Smooth muscle cell (in vitro differentiated cells): ENCODE measurements at regions not wholly inside any gene's neighbourhood (a gene's known extent, or its start where the extent isn't known, plus 50 kb on each side); places are given as distances from the start of the nearest gene placed in this dataset.
A peak's percentile ranks its signal among the peaks of the same experiment; 100 is the strongest.

Experiments
- DNase-seq: peaks from one replicate; lab custom pipeline; 2025; ENCODE audit not compliant: unreplicated experiment; lab: John Stamatoyannopoulos, UW
- H2AFZ ChIP-seq: fragments of 200-600 bp; sonication (generic); 2 replicates; pipeline ENCODE4 v1.6.0; 2016; ENCODE audit warnings: antibody characterized with exemption, low read depth, mild to moderate bottlenecking
- H3F3A ChIP-seq: fragments of 200-600 bp; sonication (generic); 2 replicates; pipeline ENCODE4 v1.6.0; 2017; ENCODE audit warnings: antibody characterized with exemption, low read depth
- H3K27ac ChIP-seq: fragments of 200-600 bp; sonication (generic); 2 replicates; pipeline ENCODE4 v1.5.1; 2016; ENCODE audit warnings: low read depth, mild to moderate bottlenecking
- H3K27me3 ChIP-seq: fragments of 200-600 bp; sonication (generic); 2 replicates; pipeline ENCODE4 v1.6.1; 2016; ENCODE audit warnings: low read depth, mild to moderate bottlenecking
- H3K36me3 ChIP-seq: fragments of 200-600 bp; sonication (generic); 2 replicates; pipeline ENCODE4 v1.5.1; 2016; ENCODE audit warnings: low read depth
- H3K4me1 ChIP-seq: fragments of 200-600 bp; sonication (generic); 2 replicates; pipeline ENCODE4 v1.5.1; 2016; ENCODE audit warnings: low read depth
- H3K4me2 ChIP-seq: fragments of 200-600 bp; sonication (generic); 2 replicates; pipeline ENCODE4 v1.6.0; 2016; ENCODE audit warnings: mild to moderate bottlenecking
- H3K4me3 ChIP-seq: fragments of 200-600 bp; sonication (generic); 2 replicates; pipeline ENCODE4 v1.5.1; 2016; ENCODE audit warnings: mild to moderate bottlenecking
- H3K79me2 ChIP-seq: fragments of 200-600 bp; sonication (generic); 2 replicates; pipeline ENCODE4 v1.6.0; 2016; ENCODE audit warnings: low read depth, mild to moderate bottlenecking
- H3K9ac ChIP-seq: fragments of 200-600 bp; sonication (generic); 2 replicates; pipeline ENCODE4 v1.6.0; 2016; ENCODE audit warnings: low read depth
- H3K9me3 ChIP-seq: fragments of 200-600 bp; sonication (generic); replicated peaks from 2 replicates; pipeline ENCODE4 v1.5.1; 2016; ENCODE audit warnings: low read depth
- H4K20me1 ChIP-seq: fragments of 200-600 bp; sonication (generic); 2 replicates; pipeline ENCODE4 v1.6.0; 2016; ENCODE audit warnings: low read depth
- WGBS: methylation state at CpG from one replicate; pipeline ENCODE4 v1.1.7; 2016; ENCODE audit warnings: low lambda C conversion rate; 5-methylcytosine and 5-hydroxymethylcytosine counted together
- TF ChIP-seq, protein P1 (sequence below): fragments of 200-600 bp; sonication (generic); IDR thresholded peaks from 2 replicates; pipeline ENCODE4 v1.5.1; 2017; ENCODE audit warnings: borderline replicate concordance, mild to moderate bottlenecking, antibody characterized with exemption; ENCODE audit not compliant: insufficient read depth, poor library complexity, severe bottlenecking

GRCh38 chr2:160550048-160550447, 56.4 kb upstream of the RBMS1 start:
- no peaks in the 10 kb centered on the region for H3K79me2 ChIP-seq
- 92% methylated on average over 2 of the region's 2 CpGs for WGBS
- no peaks in the 10 kb centered on the region for H3K27me3 ChIP-seq
- H3K4me2 ChIP-seq = no peak overlapping the region
- H3K36me3 ChIP-seq = no peaks in the 10 kb centered on the region
- peak overlapping the region; percentile 62 for H2AFZ ChIP-seq
- no peaks in the 10 kb centered on the region for H3K4me1 ChIP-seq
- H3K9ac ChIP-seq = no peak overlapping the region
- no peak overlapping the region for H3K27ac ChIP-seq
- no peak for DNase-seq
- TF ChIP-seq, protein P1, sequence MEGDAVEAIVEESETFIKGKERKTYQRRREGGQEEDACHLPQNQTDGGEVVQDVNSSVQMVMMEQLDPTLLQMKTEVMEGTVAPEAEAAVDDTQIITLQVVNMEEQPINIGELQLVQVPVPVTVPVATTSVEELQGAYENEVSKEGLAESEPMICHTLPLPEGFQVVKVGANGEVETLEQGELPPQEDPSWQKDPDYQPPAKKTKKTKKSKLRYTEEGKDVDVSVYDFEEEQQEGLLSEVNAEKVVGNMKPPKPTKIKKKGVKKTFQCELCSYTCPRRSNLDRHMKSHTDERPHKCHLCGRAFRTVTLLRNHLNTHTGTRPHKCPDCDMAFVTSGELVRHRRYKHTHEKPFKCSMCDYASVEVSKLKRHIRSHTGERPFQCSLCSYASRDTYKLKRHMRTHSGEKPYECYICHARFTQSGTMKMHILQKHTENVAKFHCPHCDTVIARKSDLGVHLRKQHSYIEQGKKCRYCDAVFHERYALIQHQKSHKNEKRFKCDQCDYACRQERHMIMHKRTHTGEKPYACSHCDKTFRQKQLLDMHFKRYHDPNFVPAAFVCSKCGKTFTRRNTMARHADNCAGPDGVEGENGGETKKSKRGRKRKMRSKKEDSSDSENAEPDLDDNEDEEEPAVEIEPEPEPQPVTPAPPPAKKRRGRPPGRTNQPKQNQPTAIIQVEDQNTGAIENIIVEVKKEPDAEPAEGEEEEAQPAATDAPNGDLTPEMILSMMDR = no peak
- H3K4me3 ChIP-seq = no peak overlapping the region
- no peaks in the 10 kb centered on the region for H3K9me3 ChIP-seq
- no peaks in the 10 kb centered on the region for H4K20me1 ChIP-seq
- peaks cover 9% of the 10 kb centered on the region for H3F3A ChIP-seq

- TF ChIP-seq, protein P1 = no peak
- H3F3A ChIP-seq = peaks cover 9% of the 10 kb centered on the region
- H4K20me1 ChIP-seq = no peaks in the 10 kb centered on the region
- no peaks in the 10 kb centered on the region for H3K79me2 ChIP-seq
- no peak for DNase-seq
- H2AFZ ChIP-seq = no peak overlapping the region
- H3K4me3 ChIP-seq = no peak overlapping the region
- H3K36me3 ChIP-seq = no peaks in the 10 kb centered on the region
- H3K27me3 ChIP-seq = no peaks in the 10 kb centered on the region
- no peaks in the 10 kb centered on the region for H3K9me3 ChIP-seq
- H3K4me1 ChIP-seq = no peaks in the 10 kb centered on the region
- 86% methylated on average over 4 of the region's 4 CpGs for WGBS
- H3K4me2 ChIP-seq = no peak overlapping the region
- H3K9ac ChIP-seq = no peak overlapping the region
- H3K27ac ChIP-seq = no peak overlapping the region
These were observed 57.7 kb upstream of the RBMS1 start for GRCh38 chr2:160551259-160551658.

DNA sequence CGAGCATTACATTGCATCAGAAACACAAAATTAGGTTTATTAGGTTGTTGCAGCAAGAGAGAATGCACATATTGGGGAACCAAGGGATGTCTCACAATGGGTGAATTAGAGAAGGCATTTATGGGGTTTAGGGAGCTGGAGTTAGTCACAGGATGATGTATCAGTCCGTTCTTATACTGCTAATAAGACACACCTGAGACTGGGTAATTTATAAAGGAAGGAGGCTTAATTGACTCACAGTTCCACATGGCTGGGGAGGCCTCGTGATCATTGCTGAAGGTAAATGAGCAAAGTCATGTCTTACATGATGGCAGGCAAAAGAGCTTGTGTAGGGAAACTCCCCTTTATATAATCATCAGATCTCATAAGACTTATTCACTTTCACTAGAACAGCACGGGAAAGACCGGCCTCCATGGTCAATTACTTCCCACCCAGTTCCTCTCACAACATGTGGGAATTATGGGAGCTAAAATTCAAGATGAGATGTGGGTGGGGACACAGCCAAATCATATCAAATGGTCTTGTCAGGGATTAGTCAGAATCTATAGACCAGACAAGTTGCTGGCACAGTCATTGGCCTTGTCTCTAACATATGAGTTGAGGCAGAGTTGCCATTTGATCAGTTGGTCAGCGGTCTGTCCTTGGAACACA, 61.9 kb upstream of the RBMS1 start:
- H3K4me1 ChIP-seq = no peaks in the 10 kb centered on the region

More for the DNA sequence above, 61.9 kb upstream of the RBMS1 start:
- H3K36me3 ChIP-seq = no peaks in the 10 kb centered on the region
- H3K27me3 ChIP-seq = no peaks in the 10 kb centered on the region
- peaks cover 4% of the 10 kb centered on the region for H3F3A ChIP-seq
- no peaks in the 10 kb centered on the region for H3K79me2 ChIP-seq
- no peaks in the 10 kb centered on the region for H3K9me3 ChIP-seq
- TF ChIP-seq, protein P1 = no peak
- H3K4me3 ChIP-seq = no peak overlapping the region
- no peak for DNase-seq
- H3K4me2 ChIP-seq = no peak overlapping the region
- no peak overlapping the region for H2AFZ ChIP-seq
- no peak overlapping the region for H3K9ac ChIP-seq
- H3K27ac ChIP-seq = no peak overlapping the region
- WGBS = 92% methylated on average over 6 of the region's 6 CpGs
- H4K20me1 ChIP-seq = no peaks in the 10 kb centered on the region
